K562 (cell line): ENCODE measurements at regions not wholly inside any gene's neighbourhood (a gene's known extent, or its start where the extent isn't known, plus 50 kb on each side); places are given as distances from the start of the nearest gene placed in this dataset.

Source experiments
- ATAC-seq: fragments of 200-7000 bp; cut with Tn5 transposase; 3 replicates; pipeline ENCODE4 v1.9.1; 2020; ENCODE audit warnings: moderate library complexity
- BruUV-seq: library from RNA; stranded (reverse); fragments of 400-500 nt; replicated peaks from 2 replicates; lab custom pipeline; 2021; lab: Mats Ljungman, UMichigan
- CTCF ChIA-PET: fragments of 300-600 bp; formaldehyde crosslinking; extraction: SDS; loops from one replicate; lab custom pipeline; 2021; ENCODE audit warnings: low intra/inter-chr PET ratio; lab: Yijun Ruan, JAX
- POLR2A ChIA-PET: fragments of 300-600, 350-650 bp; sonication (Branson Sonifier 250); formaldehyde crosslinking; extraction: SDS; loops from one replicate; lab custom pipeline; 2021; ENCODE audit warnings: antibody characterized with exemption, inconsistent platforms; lab: Yijun Ruan, JAX
- DNase-seq, 4 experiments: peaks; one replicate each; pipeline versions ENCODE4 v3.0.0 to v3.0.0-alpha.2; 2011 to 2018; ENCODE audit warnings: low spot score in 3 of 4, mixed read lengths in 3 of 4; ENCODE audit errors: extremely low read depth in 1 of 4
- FAIRE-seq: peaks from 2 replicates; lab custom pipeline; 2011; peaks lifted over from hg19 to GRCh38; lab: Jason Lieb, UNC
- H2AFZ ChIP-seq: 2 replicates; pipeline ENCODE4 v1.6.0; 2011; ENCODE audit warnings: low read depth, low read length, control low read depth, inconsistent platforms
- H3K27ac ChIP-seq: fragments of 200-600 bp; 3 replicates; pipeline ENCODE4 v1.8.0; 2011; ENCODE audit warnings: low read depth, mild to moderate bottlenecking, control low read depth, inconsistent platforms, low read length, moderate library complexity, mixed read lengths; ENCODE audit errors: extremely low read depth
- H3K27me3 ChIP-seq, 2 experiments: fragments of 300-600 bp in 1 of 2; 2 replicates in 1 of 2; 3 replicates in 1 of 2; pipeline versions ENCODE4 v1.6.0 to v1.8.0; 2011; ENCODE audit warnings: inconsistent platforms in 2 of 2, low read length in 2 of 2, mild to moderate bottlenecking in 1 of 2, mixed read lengths in 1 of 2, moderate library complexity in 1 of 2; ENCODE audit not compliant: control insufficient read depth in 2 of 2, insufficient read depth in 2 of 2
- H3K36me3 ChIP-seq: fragments of 300-600 bp; 3 replicates; pipeline ENCODE4 v1.8.0; 2011; ENCODE audit warnings: mild to moderate bottlenecking, low read length, inconsistent platforms; ENCODE audit not compliant: control insufficient read depth, insufficient read depth
- H3K4me1 ChIP-seq, 2 experiments: fragments of 200-600 bp in 1 of 2; replicated peaks in 1 of 2; 2 replicates in 1 of 2; 3 replicates in 1 of 2; pipeline versions ENCODE4 v1.5.1 to v1.8.0; 2011; ENCODE audit warnings: inconsistent platforms in 2 of 2, low read length in 2 of 2, mild to moderate bottlenecking in 1 of 2, mixed read lengths in 1 of 2, moderate library complexity in 1 of 2; ENCODE audit not compliant: control insufficient read depth in 2 of 2, insufficient read depth in 2 of 2
- H3K4me2 ChIP-seq: 2 replicates; pipeline ENCODE4 v1.6.1; 2011; ENCODE audit warnings: low read length, control low read depth, inconsistent platforms, mixed read lengths; ENCODE audit not compliant: insufficient read depth
- H3K4me3 ChIP-seq: fragments of 200-600 bp; sonication (generic), shearing (Covaris generic); 2 replicates; pipeline ENCODE4 v1.5.1; 2016; ENCODE audit warnings: control low read depth, inconsistent platforms
- H3K79me2 ChIP-seq: fragments of 200-600 bp; 3 replicates; pipeline ENCODE4 v1.8.0; 2011; ENCODE audit warnings: low read length, inconsistent platforms; ENCODE audit not compliant: control insufficient read depth, insufficient read depth
- H3K9ac ChIP-seq, 2 experiments: 2 replicates each; pipeline versions ENCODE4 v1.6.0 to v1.6.1; 2011; ENCODE audit warnings: low read depth in 2 of 2, low read length in 2 of 2, control low read depth in 1 of 2, inconsistent platforms in 1 of 2, mild to moderate bottlenecking in 1 of 2, mixed read lengths in 1 of 2; ENCODE audit not compliant: insufficient read depth in 1 of 2
- H3K9me1 ChIP-seq: one replicate; pipeline ENCODE4 v1.6.0; 2011; ENCODE audit warnings: inconsistent platforms, mild to moderate bottlenecking, low read length, moderate library complexity; ENCODE audit not compliant: control insufficient read depth, insufficient read depth
- H3K9me3 ChIP-seq: replicated peaks from 2 replicates; pipeline ENCODE4 v1.5.1; 2011; ENCODE audit warnings: low read depth, low read length, inconsistent platforms; ENCODE audit not compliant: control insufficient read depth, insufficient read depth
- H4K20me1 ChIP-seq: replicated peaks from 2 replicates; pipeline ENCODE4 v1.6.1; 2011; ENCODE audit warnings: low read length, inconsistent platforms, mixed read lengths; ENCODE audit not compliant: control insufficient read depth, insufficient read depth
- ATF3 ChIP-seq, 2 experiments: fragments of 450-650 bp in 1 of 2; sonication (generic) in 1 of 2; formaldehyde crosslinking in 1 of 2; IDR thresholded peaks in 1 of 2; conservative IDR thresholded peaks in 1 of 2; 2 replicates each; pipeline versions ENCODE4 v1.6.1 to v1.8.1; 2016 to 2023; ENCODE audit warnings: mild to moderate bottlenecking in 2 of 2, moderate library complexity in 2 of 2, inconsistent platforms in 1 of 2, missing genetic modification reagents in 1 of 2
- DEAF1 ChIP-seq: fragments of 450-650 bp; formaldehyde crosslinking; IDR thresholded peaks from 2 replicates; pipeline ENCODE4 v1.4.0; 2020; ENCODE audit warnings: mild to moderate bottlenecking, moderate library complexity
- DMBX1 ChIP-seq: fragments of 250-450 bp; sonication (Bioruptor Pico); IDR thresholded peaks from 2 replicates; pipeline ENCODE4 v1.8.0; 2022; ENCODE audit warnings: inconsistent platforms, mild to moderate bottlenecking, moderate library complexity, borderline replicate concordance
- E2F4 ChIP-seq: sonication (generic); formaldehyde crosslinking; IDR thresholded peaks from 2 replicates; pipeline ENCODE4 v1.8.0; 2022; ENCODE audit warnings: mild to moderate bottlenecking, low read depth, missing genetic modification reagents
- GATAD2A ChIP-seq: fragments of 450-650 bp; IDR thresholded peaks from 2 replicates; pipeline ENCODE4 v1.6.1; 2017
- HNRNPK ChIP-seq: fragments of 200-400 bp; formaldehyde crosslinking; IDR thresholded peaks from one replicate; pipeline ENCODE4 v1.6.1; 2018; ENCODE audit warnings: mild to moderate bottlenecking, low read depth, low read length; ENCODE audit not compliant: poor library complexity, severe bottlenecking
- NUFIP1 ChIP-seq: fragments of 450-650 bp; IDR thresholded peaks from 2 replicates; pipeline ENCODE4 v1.6.1; 2018; ENCODE audit not compliant: partially characterized antibody
- SIN3B ChIP-seq: fragments of 450-650 bp; IDR thresholded peaks from 2 replicates; pipeline ENCODE4 v1.6.1; 2017; ENCODE audit warnings: low read depth, mild to moderate bottlenecking, moderate library complexity
- SMAD1 ChIP-seq: fragments of 150-350 bp; IDR thresholded peaks from 2 replicates; pipeline ENCODE4 v1.6.1; 2014; ENCODE audit warnings: low read length, low read depth; ENCODE audit not compliant: partially characterized antibody
- ZNF512 ChIP-seq: IDR thresholded peaks from 2 replicates; pipeline ENCODE4 v1.6.1; 2016; ENCODE audit warnings: missing genetic modification characterization, missing compliant biosample characterization
- WGBS: fragments of 100-300 bp; shearing (Covaris generic); methylation state at CpG from one replicate; pipeline ENCODE4 v1.1.6; 2016; ENCODE audit warnings: low coverage, mixed read lengths; ENCODE audit not compliant: insufficient coverage; ENCODE audit errors: missing lambda C conversion rate; 5-methylcytosine and 5-hydroxymethylcytosine counted together
- in situ Hi-C: fragments of 300-500 bp; cut with MboI; formaldehyde crosslinking; loops from 4 replicates; pipeline ENCODE4 v1.15.0; 2018; ENCODE audit warnings: inconsistent platforms, mixed read lengths
- intact Hi-C: fragments of 100-400 bp; cut with micrococcal nuclease; formaldehyde crosslinking; loops from 2 replicates; pipeline ENCODE4 v1.14.2; 2022

GRCh38 chr3:35864871-35865270 lies 225.5 kb downstream of the ARPP21 start:
- no peaks in the 10 kb centered on the region for H3K27me3 ChIP-seq
- H3K9ac ChIP-seq: no peak overlapping the region
- H4K20me1 ChIP-seq: no peaks in the 10 kb centered on the region
- H3K9me1 ChIP-seq: no peaks in the 10 kb centered on the region
- no peak overlapping the region for H3K4me3 ChIP-seq
- no peaks in the 10 kb centered on the region for H3K36me3 ChIP-seq
- BruUV-seq: no TSS peak
- FAIRE-seq (no peak), ATAC-seq (no peak), DNase-seq (no peak)
- no peaks in the 10 kb centered on the region for H3K4me1 ChIP-seq
- POLR2A ChIA-PET: no interaction called here
- no peak overlapping the region for H2AFZ ChIP-seq
- H3K4me2 ChIP-seq: no peak overlapping the region
- H3K9me3 ChIP-seq: no peaks in the 10 kb centered on the region; the same call in 1 of the 2 replicates
- no peak overlapping the region for H3K27ac ChIP-seq
- in situ Hi-C loops: no loop called here
- WGBS: 0% methylated on average over 2 of the region's 2 CpGs
- intact Hi-C loops: no loop called here
- CTCF ChIA-PET: no interaction called here
- TF ChIP-seq DEAF1 (CRISPR knock-in tag) (no peak), ATF3 (IDR thresholded peaks at IDR 0.05) (no peak), ATF3 (CRISPR knock-in tag; conservative IDR thresholded peaks at IDR 0.05) (no peak), GATAD2A (no peak), NUFIP1 (no peak), SIN3B (no peak), SMAD1 (no peak), DMBX1 (CRISPR knock-in tag) (no peak), E2F4 (CRISPR knock-in tag) (no peak), ZNF512 (tag) (no peak), HNRNPK (no peak)
- TF ChIP-seq, all 486 proteins: peak for 0
- H3K79me2 ChIP-seq: no peaks in the 10 kb centered on the region
